ENCODE measurements at regions not wholly inside any gene's neighbourhood (a gene's known extent, or its start where the extent isn't known, plus 50 kb on each side); places are given as distances from the start of the nearest gene placed in this dataset.

- no peak overlapping the region for H3K4me3 ChIP-seq (ENCODE audit: low read length)
- no peak for TF ChIP-seq CTCF (conservative IDR thresholded peaks at IDR 0.05; ENCODE audit: low read length)
- DNase-seq (ENCODE audit: low read depth) = peak; percentile 9
Measured at GRCh38 chr13:40194224-40194806, 472.1 kb downstream of the FOXO1 start.

GRCh38 chr13:40197049-40197448 lies 469.4 kb downstream of the FOXO1 start:
- no peak for TF ChIP-seq CTCF (conservative IDR thresholded peaks at IDR 0.05; ENCODE audit: low read length)
- DNase-seq (ENCODE audit: low read depth) = no peak
- no peak overlapping the region for H3K4me3 ChIP-seq (ENCODE audit: low read length)

GRCh38 chr13:40197936-40198595 lies 468.4 kb downstream of the FOXO1 start:
- no peak overlapping the region for H3K4me3 ChIP-seq (ENCODE audit: low read length)
- no peak for DNase-seq (ENCODE audit: low read depth)
- no peak for TF ChIP-seq CTCF (conservative IDR thresholded peaks at IDR 0.05; ENCODE audit: low read length)

- TF ChIP-seq CTCF (conservative IDR thresholded peaks at IDR 0.05; ENCODE audit: low read length) = no peak
- DNase-seq (ENCODE audit: low read depth) = no peak
- H3K4me3 ChIP-seq (ENCODE audit: low read length) = no peak overlapping the region
Measured at GRCh38 chr13:40200273-40200978, 466.0 kb downstream of the FOXO1 start.

GRCh38 chr13:40204246-40204645 lies 462.2 kb downstream of the FOXO1 start:
- DNase-seq (ENCODE audit: low read depth) = no peak
- no peak overlapping the region for H3K4me3 ChIP-seq (ENCODE audit: low read length)
- TF ChIP-seq CTCF (conservative IDR thresholded peaks at IDR 0.05; ENCODE audit: low read length) = no peak

- no peak overlapping the region for H3K4me3 ChIP-seq (ENCODE audit: low read length)
- TF ChIP-seq CTCF (conservative IDR thresholded peaks at IDR 0.05; ENCODE audit: low read length) = no peak
- no peak for DNase-seq (ENCODE audit: low read depth)
Measured at GRCh38 chr13:40205771-40206240, 460.6 kb downstream of the FOXO1 start.

Data from AG10803 (cell line).